Mucosa of descending colon (tissue), 3 donors: ENCODE measurements at regions not wholly inside any gene's neighbourhood (a gene's known extent, or its start where the extent isn't known, plus 50 kb on each side); places are given as distances from the start of the nearest gene placed in this dataset.

Experiments
- ATAC-seq: fragments of 200-7000 bp; cut with Tn5 transposase; one replicate; pipeline ENCODE4 v1.9.1; 2020; ENCODE audit warnings: mild to moderate bottlenecking, moderate library complexity
- DNase-seq, 3 donors: peaks; one replicate each; pipeline ENCODE4 v3.0.0-alpha.2; 2020
- H3K36me3 ChIP-seq: fragments of 200-600 bp; one replicate; pipeline ENCODE4 v1.8.0; 2021; ENCODE audit warnings: low read depth, mild to moderate bottlenecking
- H3K4me1 ChIP-seq: fragments of 200-600 bp; one replicate; pipeline ENCODE4 v1.8.0; 2021; ENCODE audit warnings: low read depth, mild to moderate bottlenecking
- H3K4me3 ChIP-seq: fragments of 200-600 bp; one replicate; pipeline ENCODE4 v1.8.0; 2021; ENCODE audit warnings: mild to moderate bottlenecking
- H3K9me3 ChIP-seq: fragments of 200-600 bp; one replicate; pipeline ENCODE4 v1.8.0; 2021; ENCODE audit warnings: mild to moderate bottlenecking
- intact Hi-C, 2 donors: fragments of 100-400 bp; cut with DNase I in 1 of 2; cut with micrococcal nuclease in 1 of 2; formaldehyde crosslinking; loops; one replicate each; pipeline versions ENCODE4 v1.11.0 to v1.11.1; 2022; cut with DNase I, micrococcal nuclease
- TF ChIP-seq, protein P1 (sequence below): fragments of 200-600 bp; IDR thresholded peaks from one replicate; pipeline ENCODE4 v1.8.0; 2022; ENCODE audit warnings: antibody characterized with exemption, mild to moderate bottlenecking
- donor health status: DM: no; HTN: no; CAD: no; lungs with moderate emphysema.
- donor health status: DM: no; HTN: no; CAD: no.
- donor health status: DM: no; HTN: yes; CAD: no.

DNA sequence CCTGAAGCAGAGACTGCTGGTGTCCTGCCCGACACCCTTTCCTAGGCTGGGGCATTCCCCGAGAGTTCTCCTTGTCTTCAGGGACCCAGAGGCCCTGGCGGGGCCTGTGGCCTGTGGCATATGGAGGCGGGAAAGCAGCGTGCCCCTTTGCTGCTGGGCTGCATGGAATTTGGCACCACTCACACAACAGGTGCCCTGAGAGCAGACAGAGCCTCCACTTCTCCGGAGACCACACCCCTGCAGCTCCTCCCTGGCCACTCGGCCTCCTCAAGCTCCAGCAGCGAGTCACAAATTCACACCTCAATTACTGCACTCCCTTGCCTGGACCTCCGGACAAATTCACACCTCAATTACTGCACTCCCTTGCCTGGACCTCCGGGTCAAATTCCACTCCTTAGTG is 1375.2 kb downstream of the TBC1D22A start:
- no peak for DNase-seq
- Histone ChIP-seq H3K9me3 (no peaks in the 10 kb centered on the region), H3K4me3 (no peak overlapping the region), H3K36me3 (no peaks in the 10 kb centered on the region), H3K4me1 (peaks cover 12% of the 10 kb centered on the region)
- intact Hi-C loops, result no loop called here
- TF ChIP-seq, protein P1, sequence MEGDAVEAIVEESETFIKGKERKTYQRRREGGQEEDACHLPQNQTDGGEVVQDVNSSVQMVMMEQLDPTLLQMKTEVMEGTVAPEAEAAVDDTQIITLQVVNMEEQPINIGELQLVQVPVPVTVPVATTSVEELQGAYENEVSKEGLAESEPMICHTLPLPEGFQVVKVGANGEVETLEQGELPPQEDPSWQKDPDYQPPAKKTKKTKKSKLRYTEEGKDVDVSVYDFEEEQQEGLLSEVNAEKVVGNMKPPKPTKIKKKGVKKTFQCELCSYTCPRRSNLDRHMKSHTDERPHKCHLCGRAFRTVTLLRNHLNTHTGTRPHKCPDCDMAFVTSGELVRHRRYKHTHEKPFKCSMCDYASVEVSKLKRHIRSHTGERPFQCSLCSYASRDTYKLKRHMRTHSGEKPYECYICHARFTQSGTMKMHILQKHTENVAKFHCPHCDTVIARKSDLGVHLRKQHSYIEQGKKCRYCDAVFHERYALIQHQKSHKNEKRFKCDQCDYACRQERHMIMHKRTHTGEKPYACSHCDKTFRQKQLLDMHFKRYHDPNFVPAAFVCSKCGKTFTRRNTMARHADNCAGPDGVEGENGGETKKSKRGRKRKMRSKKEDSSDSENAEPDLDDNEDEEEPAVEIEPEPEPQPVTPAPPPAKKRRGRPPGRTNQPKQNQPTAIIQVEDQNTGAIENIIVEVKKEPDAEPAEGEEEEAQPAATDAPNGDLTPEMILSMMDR, result no peak
- ATAC-seq, result peak; percentile 76

DNA sequence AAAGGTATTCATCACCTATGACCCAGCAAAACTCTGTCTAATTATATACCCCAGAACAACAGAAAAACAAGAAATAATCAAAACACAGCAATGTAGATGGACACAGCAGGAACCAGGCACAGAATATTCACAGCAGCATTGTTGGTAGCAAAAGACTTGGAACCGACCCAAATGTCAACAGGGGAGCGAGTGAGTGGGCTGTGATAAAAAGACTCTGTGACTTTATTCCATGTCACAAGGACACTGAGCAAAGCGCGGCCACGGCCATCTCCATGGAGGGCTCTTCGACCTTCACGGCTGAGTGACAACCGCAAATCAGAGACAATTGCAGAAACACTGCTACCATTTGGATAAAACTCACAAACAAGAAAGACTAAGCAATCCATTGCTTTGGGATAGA is 1373.1 kb downstream of the TBC1D22A start:
- TF ChIP-seq, protein P1, result no peak
- intact Hi-C loops, result no loop called here
- no peaks in the 10 kb centered on the region for H3K9me3 ChIP-seq

DNA sequence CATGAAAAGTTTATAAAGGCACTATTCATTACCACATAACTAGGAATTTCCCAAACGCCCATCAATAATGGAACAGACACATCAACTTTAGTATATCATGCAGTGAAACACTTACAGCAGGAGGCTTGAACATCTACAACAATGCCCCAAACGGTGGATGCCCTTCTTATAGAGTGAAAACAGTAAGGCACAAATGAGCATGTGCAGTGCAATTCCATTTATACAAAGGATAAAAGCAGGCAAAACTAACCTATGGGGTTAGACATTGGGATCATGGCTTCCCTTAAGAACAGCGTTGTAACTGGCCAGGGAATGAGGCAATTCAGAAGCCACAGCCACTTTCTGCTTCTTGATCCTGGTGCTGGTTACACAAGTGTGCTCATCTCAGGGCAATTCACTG is 1363.0 kb downstream of the TBC1D22A start:
- DNase-seq, result no peak
- H3K9me3 ChIP-seq, result no peaks in the 10 kb centered on the region
- no peaks in the 10 kb centered on the region for H3K36me3 ChIP-seq
- no peak for ATAC-seq
- no peak overlapping the region for H3K4me3 ChIP-seq
- H3K4me1 ChIP-seq, result no peaks in the 10 kb centered on the region
- TF ChIP-seq, protein P1, result no peak
- intact Hi-C loops, result no loop called here

More for the DNA sequence above, 1373.1 kb downstream of the TBC1D22A start:
- no peaks in the 10 kb centered on the region for H3K36me3 ChIP-seq
- DNase-seq (no peak), ATAC-seq (no peak)
- peaks cover 12% of the 10 kb centered on the region for H3K4me1 ChIP-seq
- H3K4me3 ChIP-seq, result no peak overlapping the region

DNA sequence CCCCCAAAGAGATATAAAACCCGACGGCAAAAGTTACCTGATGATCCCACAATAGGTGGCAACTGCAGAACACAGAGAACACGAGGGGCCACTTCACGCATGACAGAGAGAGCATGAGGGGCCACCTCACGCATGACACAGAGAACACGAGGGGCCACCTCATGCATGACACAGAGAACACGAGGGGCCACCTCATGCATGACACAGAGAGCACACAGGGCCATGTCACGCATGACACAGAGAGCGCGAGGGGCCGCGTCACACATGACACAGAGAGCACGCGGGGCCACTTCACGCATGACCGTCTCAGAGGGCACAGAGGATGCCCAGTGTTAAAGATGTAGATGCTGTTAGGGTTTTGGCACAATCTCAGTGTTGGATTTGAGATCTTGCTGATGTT is 1359.5 kb downstream of the TBC1D22A start:
- H3K9me3 ChIP-seq, result no peaks in the 10 kb centered on the region
- intact Hi-C loops, result no loop called here
- TF ChIP-seq, protein P1, result no peak
- H3K4me1 ChIP-seq, result no peaks in the 10 kb centered on the region
- H3K4me3 ChIP-seq, result no peak overlapping the region
- no peaks in the 10 kb centered on the region for H3K36me3 ChIP-seq
- DNase-seq, result no peak
- no peak for ATAC-seq

DNA sequence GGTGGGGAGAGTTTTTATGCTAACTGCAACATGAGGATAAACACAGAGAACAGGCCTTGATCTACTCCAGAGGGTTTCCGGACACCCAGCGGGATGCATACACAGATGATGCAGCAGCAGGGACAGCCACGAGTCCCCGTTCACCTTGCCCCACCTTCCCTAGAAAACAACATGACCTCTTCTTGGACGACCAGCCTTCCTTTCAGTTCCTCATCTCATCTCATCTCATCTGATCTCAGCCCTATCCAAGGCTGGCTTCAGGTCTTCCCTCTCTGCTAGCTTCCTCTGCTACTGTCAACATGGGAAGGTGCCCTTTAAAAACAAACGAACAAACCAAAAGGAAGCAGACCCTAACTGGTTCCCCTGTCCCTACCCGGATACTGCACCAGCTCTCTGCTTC is 1356.2 kb downstream of the TBC1D22A start:
- TF ChIP-seq, protein P1, result no peak

DNA sequence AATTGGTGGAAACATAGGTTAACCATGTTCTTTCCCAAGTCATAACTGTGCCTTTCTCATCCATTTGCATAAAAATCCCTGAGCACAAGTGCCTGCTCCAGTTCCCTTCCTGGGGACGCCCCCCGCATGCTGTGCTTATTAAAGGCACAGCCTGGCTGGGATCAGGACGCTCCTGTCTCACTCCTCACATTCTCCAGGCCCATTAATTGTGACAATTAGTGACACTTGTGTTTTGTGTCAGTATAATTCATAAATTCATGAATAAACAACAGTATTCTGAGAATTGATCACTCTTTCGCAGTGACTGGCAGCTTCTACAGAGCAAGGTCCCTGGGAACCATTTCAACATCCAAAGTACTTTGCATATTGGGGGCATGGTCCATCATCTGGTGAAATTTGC is 1354.4 kb downstream of the TBC1D22A start:
- ATAC-seq (no peak), DNase-seq (no peak)
- intact Hi-C loops, result no loop called here
- no peak overlapping the region for H3K4me3 ChIP-seq
- no peaks in the 10 kb centered on the region for H3K36me3 ChIP-seq
- TF ChIP-seq, protein P1, result no peak
- H3K4me1 ChIP-seq, result no peaks in the 10 kb centered on the region
- no peaks in the 10 kb centered on the region for H3K9me3 ChIP-seq

More for the DNA sequence above, 1356.2 kb downstream of the TBC1D22A start:
- no peaks in the 10 kb centered on the region for H3K9me3 ChIP-seq
- intact Hi-C loops, result no loop called here
- DNase-seq (no peak), ATAC-seq (no peak)
- H3K36me3 ChIP-seq, result no peaks in the 10 kb centered on the region
- H3K4me1 ChIP-seq, result no peaks in the 10 kb centered on the region
- H3K4me3 ChIP-seq, result no peak overlapping the region
